HS-27A (cell line): ENCODE measurements at regions not wholly inside any gene's neighbourhood (a gene's known extent, or its start where the extent isn't known, plus 50 kb on each side); places are given as distances from the start of the nearest gene placed in this dataset.

Source experiments
- DNase-seq: peaks from one replicate; pipeline ENCODE4 v3.0.0-alpha.2; 2012; ENCODE audit warnings: low read depth, missing footprints

DNA sequence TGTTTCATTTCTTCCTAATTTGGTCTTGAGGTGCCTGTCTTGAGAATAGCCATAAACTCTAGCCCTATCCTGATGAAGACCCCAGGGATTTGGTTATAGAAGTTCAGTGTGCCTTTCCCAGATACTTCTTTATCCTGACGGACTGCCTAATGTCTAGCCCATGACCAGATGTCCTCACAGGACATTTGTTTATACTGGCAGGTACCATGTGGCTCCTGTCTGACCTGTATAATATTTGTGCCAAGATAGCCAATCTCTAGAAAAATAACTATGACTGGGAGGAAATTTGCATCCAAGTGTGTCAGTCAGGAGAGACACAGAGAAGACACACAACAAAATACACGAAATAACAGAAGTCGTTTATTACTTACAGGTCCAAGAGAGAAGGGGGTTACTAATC is 69.2 kb upstream of the MIR17HG start:
- no peak for DNase-seq

DNA sequence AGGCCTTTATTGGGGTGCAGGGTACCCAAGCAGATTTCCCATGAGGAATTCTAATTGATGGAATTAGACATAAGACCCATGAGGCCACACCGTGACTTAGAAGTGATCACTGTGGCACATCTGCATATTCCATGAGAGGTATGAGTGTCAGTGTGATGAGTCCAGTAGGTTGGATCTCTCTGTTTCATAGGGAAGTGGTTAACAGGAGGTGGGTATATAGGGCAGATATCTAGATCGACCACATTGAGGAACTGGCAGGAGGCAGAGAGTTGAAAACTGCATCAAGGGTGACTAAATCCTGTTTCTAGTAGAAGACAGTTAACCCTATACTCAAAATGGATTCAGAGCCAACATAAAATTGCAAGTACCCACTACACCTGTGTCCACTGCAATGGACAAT is 68.6 kb upstream of the MIR17HG start:
- DNase-seq: no peak

GRCh38 chr13:91280801-91281200 is 66.7 kb upstream of the MIR17HG start:
- DNase-seq: no peak

DNA sequence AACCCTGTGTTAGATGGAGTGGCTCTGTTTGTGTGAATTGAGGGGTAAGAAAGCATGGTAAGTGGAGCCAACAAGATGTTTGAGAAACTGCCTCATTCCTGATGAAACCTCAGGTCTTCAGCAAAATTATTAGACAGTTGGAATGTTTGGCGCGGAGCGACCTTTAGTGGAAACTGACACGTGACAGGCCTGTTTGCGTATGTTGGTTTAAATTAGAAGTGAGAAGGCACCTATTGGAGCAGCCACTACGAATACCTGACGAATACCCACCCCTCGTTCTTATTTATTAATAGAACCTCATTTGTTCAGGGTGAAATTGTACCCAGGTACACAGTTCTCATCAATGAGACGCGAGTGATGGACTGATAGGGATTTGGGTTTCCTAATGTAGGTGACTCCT is 63.2 kb upstream of the MIR17HG start:
- no peak for DNase-seq

DNA sequence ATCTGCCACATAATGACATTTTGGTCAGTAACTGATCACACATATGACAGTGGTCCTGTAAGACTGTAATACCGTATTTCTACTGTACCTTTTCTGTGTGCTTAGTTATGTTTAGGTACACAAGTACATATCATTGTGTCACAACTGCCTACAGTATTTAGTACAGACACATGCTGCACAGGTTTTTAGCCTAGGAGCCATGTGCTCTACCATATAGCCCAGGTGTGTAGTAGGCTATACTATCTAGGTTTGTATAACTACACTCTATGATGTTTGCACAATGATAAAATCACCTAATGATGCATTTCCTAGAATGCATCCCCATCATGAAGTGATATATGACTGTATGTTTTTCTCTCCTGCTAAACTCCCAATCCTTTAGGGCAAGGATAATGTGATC is 61.2 kb upstream of the MIR17HG start:
- no peak for DNase-seq

- no peak for DNase-seq
Measured at GRCh38 chr13:91291078-91291477, 56.4 kb upstream of the MIR17HG start.

- no peak for DNase-seq
Measured at GRCh38 chr13:91292630-91293221, 54.8 kb upstream of the MIR17HG start.

DNA sequence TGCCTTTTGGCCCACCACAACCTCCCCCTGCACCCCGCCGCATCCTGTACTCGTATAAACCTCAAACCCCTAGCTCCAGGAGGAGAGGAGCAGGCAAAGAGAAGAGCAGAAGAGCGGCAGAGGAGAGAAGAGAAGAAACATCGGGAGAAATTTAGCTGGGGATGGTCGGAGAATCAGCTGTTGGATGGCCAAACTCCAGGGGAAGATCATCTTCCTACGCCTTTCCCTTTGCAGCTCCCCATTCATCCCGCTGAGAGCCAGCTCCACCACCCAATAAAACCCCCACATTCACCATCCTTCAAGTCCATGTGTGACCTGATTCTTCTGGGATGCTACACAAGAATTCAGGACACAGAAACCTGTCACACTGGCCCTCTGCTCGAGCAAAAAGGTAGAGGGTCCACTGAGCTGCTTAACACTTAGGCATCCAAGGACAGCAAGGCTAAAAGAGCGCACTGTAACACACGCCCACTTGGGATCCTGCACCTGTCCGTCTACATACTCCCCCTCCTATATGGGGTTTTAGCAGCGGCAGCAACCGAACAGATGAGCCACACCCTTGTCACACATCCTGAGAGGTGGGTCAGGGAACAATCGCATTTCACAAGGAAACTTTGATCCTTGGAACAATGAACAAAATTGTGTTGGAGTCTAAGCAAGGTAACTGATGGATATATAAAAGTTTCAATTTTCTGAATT is 51.6 kb upstream of the MIR17HG start:
- no peak for DNase-seq

DNA sequence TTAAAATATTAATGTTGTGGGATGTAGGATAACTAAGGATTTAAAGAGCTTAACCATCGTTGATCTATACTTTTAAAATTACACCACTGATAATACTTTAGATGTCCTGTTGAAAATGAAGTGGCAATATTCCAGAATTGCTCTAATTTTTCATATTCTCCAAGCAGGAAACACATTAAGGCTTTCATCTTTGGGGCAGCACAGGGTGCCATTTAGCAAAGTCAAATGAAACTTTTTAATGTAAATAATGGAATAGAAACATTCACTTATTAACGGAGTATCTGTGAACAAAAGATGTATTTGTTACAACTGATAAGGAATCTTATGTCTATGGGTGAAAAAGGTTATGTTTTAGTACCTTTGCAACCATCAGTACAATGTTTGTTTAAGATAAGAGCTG is 50.0 kb upstream of the MIR17HG start:
- no peak for DNase-seq
